ENCODE measurements at regions not wholly inside any gene's neighbourhood (a gene's known extent, or its start where the extent isn't known, plus 50 kb on each side); places are given as distances from the start of the nearest gene placed in this dataset.
"Not testable (repeated sequence)": the region's sequence is repeated elsewhere in the genome, so short reads cannot be mapped to it uniquely, and the experiment has no call there.

DNA sequence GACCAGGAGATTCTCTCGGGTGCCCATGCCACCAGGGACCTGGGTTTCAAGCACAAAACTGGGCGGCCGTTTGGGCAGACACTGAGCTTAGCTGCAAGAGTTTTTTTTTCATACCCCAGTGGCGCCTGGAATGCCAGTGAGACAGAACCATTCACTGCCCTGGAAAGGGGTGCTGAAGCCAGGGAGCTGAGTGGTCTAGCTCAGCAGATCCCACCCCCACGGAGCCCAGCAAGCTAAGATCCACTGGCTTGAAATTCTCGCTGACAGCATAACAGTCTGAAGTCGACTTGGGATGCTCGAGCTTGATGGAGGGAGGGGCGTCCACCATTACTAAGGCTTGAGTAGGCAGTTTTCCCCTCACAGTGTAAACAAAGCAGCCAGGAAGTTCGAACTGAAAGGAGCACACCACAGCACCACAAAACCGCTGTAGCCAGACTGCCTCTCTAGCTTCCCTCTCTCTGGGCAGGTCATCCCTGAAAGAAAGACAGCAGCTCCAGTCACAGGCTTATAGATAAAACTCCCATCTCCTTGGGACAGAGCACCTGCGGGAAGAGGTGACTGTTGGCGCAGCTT is 157.7 kb downstream of the GIPC2 start:
- H3K36me3 ChIP-seq (ENCODE audit: control insufficient read depth in 1 of 2, insufficient read depth in 2 of 2, low read length in 2 of 2); H3K9me2 ChIP-seq (ENCODE audit: insufficient read depth); H3K9ac ChIP-seq (ENCODE audit: low read length); H3K79me2 ChIP-seq (ENCODE audit: insufficient read depth, low read length); H3K27ac ChIP-seq (ENCODE audit: low read depth, low read length); H3K9me3 ChIP-seq (ENCODE audit: control insufficient read depth in 1 of 2, insufficient read depth in 1 of 2, low read depth in 1 of 2, low read length in 2 of 2); RAD21 ChIA-PET (ENCODE audit: low non-redundant PET in 1 of 2, low total read pairs in 2 of 2, uncharacterized antibody in 2 of 2, unreplicated experiment in 2 of 2); ATAC-seq; H2AFZ ChIP-seq (ENCODE audit: low read depth, low read length, poor library complexity, severe bottlenecking); H3K4me1 ChIP-seq (ENCODE audit: control insufficient read depth in 1 of 2, insufficient read depth in 2 of 2, low read length in 2 of 2); CTCF ChIA-PET; POLR2A ChIA-PET; H3K27me3 ChIP-seq (ENCODE audit: insufficient read depth, low read length); BruUV-seq (replicated peaks); intact Hi-C loops (cut with micrococcal nuclease); DNase-seq (ENCODE audit: low read depth, low spot score); H3K4me2 ChIP-seq (ENCODE audit: low read length); H3K4me3 ChIP-seq (replicated peaks in 1 of 2; ENCODE audit: low read depth in 1 of 2, low read length in 2 of 2); H4K20me1 ChIP-seq (ENCODE audit: insufficient read depth): not testable (repeated sequence)

DNA sequence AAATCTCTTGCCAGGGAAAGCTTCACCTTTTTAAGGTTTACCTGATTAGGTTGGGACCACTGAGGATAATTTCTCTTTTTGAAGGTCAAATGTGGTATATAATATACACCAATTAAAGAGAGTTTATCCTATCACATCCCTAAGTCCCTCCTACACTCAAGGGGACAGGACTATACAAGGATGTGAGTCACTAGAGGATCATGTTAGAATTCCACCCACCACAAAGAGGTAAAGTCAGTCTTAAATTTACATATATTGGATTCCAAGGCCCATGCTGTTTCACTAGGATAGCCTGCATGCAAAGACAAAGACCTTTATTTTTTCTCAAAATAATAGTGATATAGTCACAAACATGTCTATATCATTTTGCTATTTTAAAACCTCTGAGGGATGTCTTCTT is 164.4 kb downstream of the GIPC2 start:
- Histone ChIP-seq H3K27me3 (ENCODE audit: insufficient read depth, low read length) (no peaks in the 10 kb centered on the region), H3K9me2 (ENCODE audit: insufficient read depth) (no peaks in the 10 kb centered on the region), H3K27ac (ENCODE audit: low read depth, low read length) (no peak overlapping the region), H3K4me2 (ENCODE audit: low read length) (no peak overlapping the region), H3K4me1 (ENCODE audit: control insufficient read depth in 1 of 2, insufficient read depth in 2 of 2, low read length in 2 of 2) (no peaks in the 10 kb centered on the region), H2AFZ (ENCODE audit: low read depth, low read length, poor library complexity, severe bottlenecking) (no peak overlapping the region), H3K79me2 (ENCODE audit: insufficient read depth, low read length) (no peaks in the 10 kb centered on the region), H4K20me1 (ENCODE audit: insufficient read depth) (no peaks in the 10 kb centered on the region), H3K9ac (ENCODE audit: low read length) (no peak overlapping the region), H3K4me3 (replicated peaks in 1 of 2; ENCODE audit: low read depth in 1 of 2, low read length in 2 of 2) (no peak overlapping the region), H3K36me3 (ENCODE audit: control insufficient read depth in 1 of 2, insufficient read depth in 2 of 2, low read length in 2 of 2) (no peaks in the 10 kb centered on the region), H3K9me3 (ENCODE audit: control insufficient read depth in 1 of 2, insufficient read depth in 1 of 2, low read depth in 1 of 2, low read length in 2 of 2) (no peaks in the 10 kb centered on the region; a peak in 1 of 4 replicates)
- ChIA-PET RAD21 (ENCODE audit: low non-redundant PET in 1 of 2, low total read pairs in 2 of 2, uncharacterized antibody in 2 of 2, unreplicated experiment in 2 of 2) (no interaction called here), POLR2A (no interaction called here), CTCF (no interaction called here)
- BruUV-seq (replicated peaks), result no TSS peak
- TF ChIP-seq, protein P1, sequence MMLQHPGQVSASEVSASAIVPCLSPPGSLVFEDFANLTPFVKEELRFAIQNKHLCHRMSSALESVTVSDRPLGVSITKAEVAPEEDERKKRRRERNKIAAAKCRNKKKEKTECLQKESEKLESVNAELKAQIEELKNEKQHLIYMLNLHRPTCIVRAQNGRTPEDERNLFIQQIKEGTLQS (IDR thresholded peaks at IDR 0.05), result no peak
- TF ChIP-seq EGR1 (IDR thresholded peaks at IDR 0.05; ENCODE audit: low read depth) (no peak), POLR2AphosphoS5 (IDR thresholded peaks at IDR 0.05; ENCODE audit: low read depth, low read length) (no peak), EZH2 (IDR thresholded peaks at IDR 0.05) (no peak), JUND (IDR thresholded peaks at IDR 0.05) (no peak), TCF7L2 (IDR thresholded peaks at IDR 0.05; ENCODE audit: borderline replicate concordance, extremely low read depth, insufficient read depth, insufficient read length) (no peak), RAD21 (IDR thresholded peaks at IDR 0.05; ENCODE audit: low read depth) (no peak), CEBPB (IDR thresholded peaks at IDR 0.05; ENCODE audit: low read depth) (no peak), ZFX (IDR thresholded peaks at IDR 0.05) (no peak), CBX3 (IDR thresholded peaks at IDR 0.05; ENCODE audit: low read depth) (no peak), EZH2phosphoT487 (IDR thresholded peaks at IDR 0.05; ENCODE audit: borderline replicate concordance) (no peak), FOSL1 (IDR thresholded peaks at IDR 0.05; ENCODE audit: low read depth) (no peak), SP1 (IDR thresholded peaks at IDR 0.05; ENCODE audit: low read depth) (no peak), ELF1 (IDR thresholded peaks at IDR 0.05; ENCODE audit: borderline replicate concordance, low read depth) (no peak), SRF (IDR thresholded peaks at IDR 0.05; ENCODE audit: low read depth) (no peak), SIN3A (IDR thresholded peaks at IDR 0.05; ENCODE audit: low read depth) (no peak)
- TF ChIP-seq, protein P2, sequence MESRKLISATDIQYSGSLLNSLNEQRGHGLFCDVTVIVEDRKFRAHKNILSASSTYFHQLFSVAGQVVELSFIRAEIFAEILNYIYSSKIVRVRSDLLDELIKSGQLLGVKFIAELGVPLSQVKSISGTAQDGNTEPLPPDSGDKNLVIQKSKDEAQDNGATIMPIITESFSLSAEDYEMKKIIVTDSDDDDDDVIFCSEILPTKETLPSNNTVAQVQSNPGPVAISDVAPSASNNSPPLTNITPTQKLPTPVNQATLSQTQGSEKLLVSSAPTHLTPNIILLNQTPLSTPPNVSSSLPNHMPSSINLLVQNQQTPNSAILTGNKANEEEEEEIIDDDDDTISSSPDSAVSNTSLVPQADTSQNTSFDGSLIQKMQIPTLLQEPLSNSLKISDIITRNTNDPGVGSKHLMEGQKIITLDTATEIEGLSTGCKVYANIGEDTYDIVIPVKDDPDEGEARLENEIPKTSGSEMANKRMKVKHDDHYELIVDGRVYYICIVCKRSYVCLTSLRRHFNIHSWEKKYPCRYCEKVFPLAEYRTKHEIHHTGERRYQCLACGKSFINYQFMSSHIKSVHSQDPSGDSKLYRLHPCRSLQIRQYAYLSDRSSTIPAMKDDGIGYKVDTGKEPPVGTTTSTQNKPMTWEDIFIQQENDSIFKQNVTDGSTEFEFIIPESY (IDR thresholded peaks at IDR 0.05; ENCODE audit: extremely low read depth, insufficient replicate concordance, low read length), result no peak
- TF ChIP-seq, protein P3, sequence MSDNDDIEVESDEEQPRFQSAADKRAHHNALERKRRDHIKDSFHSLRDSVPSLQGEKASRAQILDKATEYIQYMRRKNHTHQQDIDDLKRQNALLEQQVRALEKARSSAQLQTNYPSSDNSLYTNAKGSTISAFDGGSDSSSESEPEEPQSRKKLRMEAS (IDR thresholded peaks at IDR 0.05), result no peak
- TF ChIP-seq, protein P4, sequence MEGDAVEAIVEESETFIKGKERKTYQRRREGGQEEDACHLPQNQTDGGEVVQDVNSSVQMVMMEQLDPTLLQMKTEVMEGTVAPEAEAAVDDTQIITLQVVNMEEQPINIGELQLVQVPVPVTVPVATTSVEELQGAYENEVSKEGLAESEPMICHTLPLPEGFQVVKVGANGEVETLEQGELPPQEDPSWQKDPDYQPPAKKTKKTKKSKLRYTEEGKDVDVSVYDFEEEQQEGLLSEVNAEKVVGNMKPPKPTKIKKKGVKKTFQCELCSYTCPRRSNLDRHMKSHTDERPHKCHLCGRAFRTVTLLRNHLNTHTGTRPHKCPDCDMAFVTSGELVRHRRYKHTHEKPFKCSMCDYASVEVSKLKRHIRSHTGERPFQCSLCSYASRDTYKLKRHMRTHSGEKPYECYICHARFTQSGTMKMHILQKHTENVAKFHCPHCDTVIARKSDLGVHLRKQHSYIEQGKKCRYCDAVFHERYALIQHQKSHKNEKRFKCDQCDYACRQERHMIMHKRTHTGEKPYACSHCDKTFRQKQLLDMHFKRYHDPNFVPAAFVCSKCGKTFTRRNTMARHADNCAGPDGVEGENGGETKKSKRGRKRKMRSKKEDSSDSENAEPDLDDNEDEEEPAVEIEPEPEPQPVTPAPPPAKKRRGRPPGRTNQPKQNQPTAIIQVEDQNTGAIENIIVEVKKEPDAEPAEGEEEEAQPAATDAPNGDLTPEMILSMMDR (IDR thresholded peaks at IDR 0.05 in 2 of 3, conservative IDR thresholded peaks at IDR 0.05 in 1 of 3; ENCODE audit: borderline replicate concordance in 1 of 3, insufficient read depth in 1 of 3, low read depth in 2 of 3, low read length in 2 of 3), result no peak
- DNase-seq (ENCODE audit: low read depth, low spot score) (no peak), ATAC-seq (no peak)
- intact Hi-C loops (cut with micrococcal nuclease), result no loop called here

Measured in HCT116 (cell line).